ENCODE measurements at regions not wholly inside any gene's neighbourhood (a gene's known extent, or its start where the extent isn't known, plus 50 kb on each side); places are given as distances from the start of the nearest gene placed in this dataset.

DNA sequence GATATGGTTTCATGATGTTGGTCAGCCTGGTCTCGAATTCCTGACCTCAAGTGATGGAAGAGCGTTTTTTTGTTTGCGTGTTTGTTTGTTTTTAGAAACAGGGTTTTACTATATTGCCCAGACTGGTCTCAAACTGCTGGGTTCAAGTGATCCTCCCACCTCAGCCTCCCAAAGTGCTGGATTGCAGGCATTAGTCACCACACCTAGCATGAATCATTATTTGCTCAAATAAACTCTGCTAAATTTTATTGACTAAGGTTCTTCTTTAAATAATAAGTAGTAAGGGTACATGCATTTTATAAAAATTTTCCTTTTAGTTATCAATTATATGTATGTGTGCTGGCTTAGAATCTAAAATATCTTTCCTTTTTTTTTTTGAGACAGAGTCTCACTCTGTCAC, 52.9 kb downstream of the ZBTB9 start:
- DNase-seq (ENCODE audit: low read depth), result no peak

DNA sequence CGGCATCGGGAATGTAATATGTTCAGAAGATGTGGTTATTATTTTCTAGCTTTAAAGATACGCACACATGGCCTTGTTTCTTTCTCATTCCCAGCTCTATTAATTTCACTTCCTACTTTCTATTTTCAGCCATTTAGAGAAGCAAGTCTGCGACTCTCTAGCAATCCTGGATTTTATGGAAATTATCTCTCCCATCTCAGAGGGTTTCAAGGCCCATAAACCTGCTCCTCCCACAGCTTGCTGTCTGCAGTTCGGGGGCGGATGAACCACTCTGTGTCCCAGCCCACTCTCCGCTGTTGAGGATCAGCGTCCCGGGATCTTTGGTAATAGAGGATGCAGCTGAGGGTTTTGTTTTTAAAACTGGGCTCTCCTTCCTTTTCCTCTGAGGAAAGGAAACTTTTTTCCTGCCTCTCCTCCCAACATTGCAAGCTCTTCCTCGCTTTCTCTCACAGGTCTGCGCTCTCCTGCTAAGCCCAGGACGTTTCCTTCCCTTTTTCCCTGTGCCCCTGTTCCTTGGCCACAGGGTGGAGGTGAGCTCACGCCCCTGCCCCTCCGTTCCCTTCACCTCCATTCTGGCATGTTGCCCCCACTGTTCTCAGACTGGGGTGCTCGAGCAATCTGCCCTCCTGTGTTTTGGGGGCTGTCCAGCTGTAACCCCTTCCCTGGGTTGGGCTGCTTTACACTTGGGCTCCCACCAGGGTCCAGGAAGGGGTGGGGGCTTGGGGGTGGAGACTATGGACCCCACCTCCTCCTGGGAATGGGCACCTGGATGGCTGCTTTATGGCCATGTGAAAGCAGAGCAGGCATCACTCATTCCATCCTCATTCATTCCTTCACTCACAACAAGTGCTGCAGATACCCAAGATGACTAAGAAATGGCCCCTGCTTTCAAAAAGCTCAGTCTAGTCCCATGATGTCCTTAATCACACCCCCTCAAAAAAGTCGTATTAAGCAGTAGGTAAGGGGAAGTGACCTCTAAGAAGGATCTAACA, 54.9 kb downstream of the ZBTB9 start:
- DNase-seq (ENCODE audit: low read depth), result no peak

DNA sequence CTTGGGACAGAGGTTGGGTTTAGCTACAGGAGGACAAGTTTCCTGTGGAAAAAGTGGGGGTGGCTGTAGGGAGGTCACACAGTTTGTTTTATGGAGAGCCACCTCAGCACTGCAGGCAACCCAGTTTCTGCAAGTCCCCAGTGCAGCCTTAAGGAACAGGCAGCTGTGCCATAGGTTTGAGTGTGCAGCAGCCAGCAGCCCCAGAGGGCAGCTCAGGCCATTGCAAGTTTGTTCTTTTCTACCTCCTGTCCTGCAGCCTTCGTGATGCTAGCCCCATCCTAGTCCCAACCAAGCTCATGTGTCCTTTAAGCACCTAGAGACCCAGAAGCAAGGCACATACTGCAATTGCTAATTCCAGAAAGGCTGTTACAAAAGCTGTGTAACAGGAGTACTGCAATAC, 58.8 kb downstream of the ZBTB9 start:
- no peak for DNase-seq (ENCODE audit: low read depth)

DNA sequence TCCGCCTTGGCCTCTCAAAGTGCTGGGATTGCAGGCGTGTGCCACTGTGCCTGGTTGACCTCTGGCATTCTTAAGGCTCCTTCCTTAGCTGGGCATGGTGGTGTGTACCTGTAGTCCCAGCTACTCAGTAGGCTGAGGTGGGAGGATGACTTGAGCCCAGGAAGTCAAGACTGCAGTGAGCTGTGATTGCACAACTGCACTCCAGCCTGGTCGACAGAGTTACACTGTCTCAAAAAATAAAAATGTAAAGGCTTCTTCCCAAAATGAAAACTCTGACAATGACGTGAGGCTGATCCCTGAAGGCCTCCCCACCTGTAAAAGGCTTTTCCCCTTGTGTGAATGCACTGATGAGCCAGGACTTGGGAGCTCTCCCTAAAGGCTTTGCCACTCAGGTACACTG, 62.4 kb downstream of the ZBTB9 start:
- no peak for DNase-seq (ENCODE audit: low read depth)

DNA sequence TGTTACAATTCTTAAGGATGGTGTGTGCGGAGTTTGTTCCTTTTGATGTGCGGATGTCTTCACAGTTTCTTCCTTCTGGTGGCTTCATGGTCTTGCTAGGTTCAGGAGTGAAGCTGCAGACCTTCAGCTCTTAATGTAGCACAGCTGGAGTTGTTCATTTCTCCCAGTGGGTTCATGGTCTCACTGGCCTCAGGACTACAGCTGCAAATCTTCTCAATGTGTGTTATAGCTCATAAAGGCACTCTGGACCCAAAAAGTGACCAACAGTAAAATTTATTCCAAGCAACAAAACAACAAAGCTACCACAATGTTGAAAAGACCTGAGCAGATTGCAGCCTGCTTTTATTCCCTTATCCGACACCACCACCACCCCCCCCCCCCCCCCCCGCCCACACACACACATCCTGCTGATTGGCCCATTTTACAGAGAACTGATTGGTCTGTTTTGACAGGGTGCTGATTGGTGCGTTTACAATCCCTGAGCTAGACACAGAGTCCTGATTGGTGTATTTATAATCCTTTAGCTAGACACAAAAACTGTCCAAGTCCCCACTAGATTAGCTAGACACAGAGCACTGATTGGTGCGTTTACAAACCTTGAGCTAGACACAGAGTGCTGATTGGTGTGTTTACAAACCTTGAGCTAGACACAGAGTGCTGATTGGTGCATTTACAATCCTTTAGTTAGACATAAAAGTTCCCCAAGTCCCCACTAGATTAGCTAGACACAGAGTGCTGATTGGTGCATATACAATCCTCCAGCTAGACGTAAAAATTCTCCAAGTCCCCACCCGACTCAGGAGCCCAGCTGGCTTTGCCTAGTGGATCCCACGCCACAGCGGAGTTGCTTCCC, 59.2 kb downstream of the BAK1 start:
- DNase-seq (ENCODE audit: low read depth), result peak; percentile 13

DNA sequence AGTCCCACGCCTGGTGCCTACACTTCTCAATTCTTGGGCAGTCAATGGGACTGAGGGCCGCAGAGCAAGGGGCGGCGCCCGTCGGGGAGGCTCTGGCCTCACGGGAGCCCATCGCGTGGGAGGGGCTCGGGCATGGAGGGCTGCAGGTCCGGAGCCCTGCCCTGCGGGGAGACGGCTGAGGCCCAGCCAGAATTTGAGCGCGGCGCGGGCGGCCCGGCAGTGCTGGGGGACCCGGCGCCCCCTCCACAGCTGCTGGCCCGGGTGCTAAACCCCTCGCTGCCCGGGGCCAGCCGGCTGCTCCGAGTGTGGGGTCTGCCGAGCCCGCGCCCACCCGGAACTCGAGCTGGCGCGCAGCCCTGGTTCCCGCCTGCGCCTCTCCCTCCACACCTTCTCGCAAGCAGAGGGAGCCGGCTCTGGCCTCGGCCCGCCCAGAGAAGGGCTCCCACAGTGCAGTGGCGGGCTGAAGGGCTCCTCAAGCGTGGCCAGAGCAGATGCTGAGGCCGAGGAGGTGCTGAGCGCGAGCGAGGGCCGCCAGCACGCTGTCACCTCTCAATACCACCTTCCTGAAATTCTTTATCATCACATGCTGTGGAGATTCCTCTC, 58.5 kb downstream of the BAK1 start:
- no peak for DNase-seq (ENCODE audit: low read depth)

Data from HT1080 (cell line).